GM23248 (cell line): ENCODE measurements at regions not wholly inside any gene's neighbourhood (a gene's known extent, or its start where the extent isn't known, plus 50 kb on each side); places are given as distances from the start of the nearest gene placed in this dataset.

Experiments
- EZH2 ChIP-seq: fragments of 200-600 bp; sonication (generic); IDR thresholded peaks from 2 replicates; pipeline ENCODE4 v1.6.1; 2018; ENCODE audit warnings: antibody characterized with exemption, mild to moderate bottlenecking; ENCODE audit not compliant: insufficient read depth, poor library complexity, severe bottlenecking
- EZH2phosphoT487 ChIP-seq: fragments of 200-600 bp; sonication (generic); IDR thresholded peaks from 2 replicates; pipeline ENCODE4 v1.6.1; 2018; ENCODE audit warnings: antibody characterized with exemption, moderate library complexity, mild to moderate bottlenecking, low read depth; ENCODE audit not compliant: insufficient read depth

- TF ChIP-seq EZH2, result no peak
- no peak for TF ChIP-seq EZH2phosphoT487
Measured at GRCh38 chr20:11338496-11339306, 579.0 kb upstream of the BTBD3 start.
